Fibroblast of skin of left quadriceps (primary cell): ENCODE measurements at regions not wholly inside any gene's neighbourhood (a gene's known extent, or its start where the extent isn't known, plus 50 kb on each side); places are given as distances from the start of the nearest gene placed in this dataset.
A peak's percentile ranks its signal among the peaks of the same experiment; 100 is the strongest.
"Not testable (repeated sequence)": the region's sequence is repeated elsewhere in the genome, so short reads cannot be mapped to it uniquely, and the experiment has no call there.

Experiments used
- DNase-seq, 2 experiments: peaks; one replicate each; pipeline ENCODE4 v3.0.0-alpha.2; 2013; ENCODE audit warnings: low read depth in 2 of 2

DNA sequence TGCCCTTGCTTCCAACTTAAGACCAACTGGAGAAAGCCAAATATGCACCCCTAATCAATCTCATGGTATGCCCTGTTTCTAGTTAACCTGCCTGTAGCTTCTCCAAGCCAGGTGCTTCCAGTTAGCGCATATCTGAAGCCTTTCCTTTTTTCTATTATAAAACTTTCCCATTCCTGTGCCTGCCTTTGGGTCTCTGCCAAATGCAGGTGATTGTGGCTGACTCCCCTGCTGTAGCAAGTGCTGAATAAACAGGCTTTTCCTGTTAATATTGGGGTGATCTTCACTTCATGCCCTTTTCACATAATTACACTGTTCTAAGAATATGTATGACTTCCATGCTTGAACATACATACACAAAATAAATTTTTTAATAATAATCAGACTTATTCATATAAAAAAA lies 207.4 kb downstream of the TANC2 start:
- DNase-seq = no peak

DNA sequence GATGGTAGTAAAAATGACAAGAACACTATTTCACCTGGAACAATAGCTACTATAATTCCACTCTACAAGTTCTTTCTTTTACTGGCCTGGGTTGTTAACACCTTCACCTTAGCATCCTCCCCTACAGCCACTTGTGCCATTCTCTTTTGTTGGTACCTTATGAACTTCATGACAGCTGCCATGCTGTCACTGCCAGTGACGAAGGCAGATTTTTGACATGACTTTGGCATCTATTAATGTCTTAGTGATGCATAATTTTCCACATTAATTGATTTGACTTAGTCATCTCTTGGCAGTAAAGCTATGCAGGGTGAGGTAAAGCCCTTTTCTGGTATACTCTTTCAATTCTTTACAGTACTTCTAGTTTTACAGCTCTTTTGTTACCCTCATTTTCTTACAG lies 207.9 kb downstream of the TANC2 start:
- no peak for DNase-seq

DNA sequence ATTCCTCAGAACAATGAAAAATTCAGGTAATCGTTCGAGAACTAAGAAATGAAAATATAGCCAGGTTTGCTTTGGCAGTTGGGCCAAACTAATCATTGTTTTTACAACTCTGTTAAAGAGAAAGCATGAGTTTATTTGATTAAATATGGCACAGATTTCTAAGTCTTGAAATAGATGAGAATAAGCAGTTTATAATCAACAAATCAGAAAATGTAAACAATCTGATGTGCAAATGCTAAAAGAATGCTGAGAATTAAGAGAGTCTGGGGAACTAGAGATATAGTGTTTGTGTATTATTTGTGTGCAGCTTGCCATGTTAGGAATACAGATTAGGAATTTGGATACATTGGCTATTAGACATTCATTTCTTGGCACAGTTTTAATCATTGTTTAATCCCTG lies 212.5 kb downstream of the TANC2 start:
- peak; percentile 17 to 26 for DNase-seq

DNA sequence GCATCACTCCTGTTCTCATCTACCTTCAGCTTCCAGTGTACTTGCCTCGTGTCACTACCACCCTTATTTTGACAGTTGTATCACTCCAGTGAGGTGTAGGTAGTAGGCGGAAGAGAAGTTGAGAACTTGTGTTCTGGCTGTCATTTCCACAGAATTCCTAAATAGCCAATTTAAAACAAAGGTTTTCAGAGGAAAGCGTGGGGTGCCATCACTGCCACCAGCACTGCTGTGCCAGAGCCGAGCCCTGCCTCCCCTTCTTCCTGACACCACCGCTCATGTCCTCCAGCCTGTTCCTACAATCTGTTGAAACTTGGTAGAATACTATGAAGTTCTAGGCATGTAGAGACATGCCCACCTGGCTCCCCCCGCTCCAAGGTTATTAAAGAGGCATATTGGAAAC lies 215.8 kb downstream of the TANC2 start:
- DNase-seq = no peak

DNA sequence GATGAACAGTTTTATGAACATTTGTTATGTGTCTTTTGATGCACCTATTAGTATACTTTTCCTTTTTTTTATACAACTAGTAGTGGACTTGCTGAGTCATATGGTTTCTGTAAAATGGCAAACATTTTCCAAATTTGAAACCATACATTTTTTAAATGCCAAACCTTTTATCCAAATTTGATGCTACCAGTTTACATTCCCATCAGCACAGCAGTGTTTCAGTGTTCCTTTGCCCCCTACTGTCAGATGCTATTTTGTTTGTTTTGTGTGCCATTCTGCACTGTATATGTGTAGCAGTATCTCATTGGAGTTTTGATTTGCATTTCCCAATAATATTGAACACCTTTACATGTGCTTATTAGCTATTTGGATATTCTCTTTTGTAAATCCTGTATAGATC lies 219.4 kb downstream of the TANC2 start:
- DNase-seq = no peak

DNA sequence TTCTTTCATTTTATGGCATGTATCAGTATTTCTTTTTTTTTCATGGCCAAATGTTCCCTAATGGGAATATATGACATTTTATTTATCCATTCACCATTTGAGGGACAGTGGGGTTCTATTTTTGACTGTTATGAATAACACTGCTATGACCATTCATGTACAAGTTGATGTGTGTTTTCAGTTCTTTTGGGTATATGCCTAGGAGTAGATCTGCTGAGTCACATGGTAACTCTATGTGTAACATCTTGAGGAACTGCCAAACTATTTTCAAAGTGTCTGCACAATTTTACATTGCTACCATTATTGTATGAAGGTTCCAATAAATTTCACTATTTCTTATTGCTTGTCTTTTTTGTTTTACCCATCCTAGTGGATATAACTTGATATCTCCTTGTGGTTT lies 223.0 kb downstream of the TANC2 start:
- DNase-seq = peak in 1 of 2 experiments; percentile 14

DNA sequence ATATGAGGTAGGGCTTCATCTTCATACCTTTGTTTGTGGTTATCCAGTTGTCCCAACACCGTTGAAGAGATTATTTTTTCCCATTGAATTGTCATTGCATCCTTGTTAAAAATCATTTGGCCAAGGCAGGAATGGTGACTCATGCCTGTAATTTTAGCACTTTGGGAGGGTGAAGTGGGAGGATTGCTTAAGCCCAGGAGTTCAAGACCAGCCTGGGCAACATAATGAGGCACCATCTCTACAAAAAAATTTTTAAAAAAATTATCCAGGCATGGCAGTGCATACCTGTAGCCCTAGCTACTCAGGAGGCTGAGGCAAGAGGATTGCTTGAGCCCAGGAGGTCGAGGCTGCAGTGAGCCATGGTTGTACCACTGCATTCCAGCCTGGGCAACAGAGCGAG lies 223.9 kb downstream of the TANC2 start:
- DNase-seq = no peak

DNA sequence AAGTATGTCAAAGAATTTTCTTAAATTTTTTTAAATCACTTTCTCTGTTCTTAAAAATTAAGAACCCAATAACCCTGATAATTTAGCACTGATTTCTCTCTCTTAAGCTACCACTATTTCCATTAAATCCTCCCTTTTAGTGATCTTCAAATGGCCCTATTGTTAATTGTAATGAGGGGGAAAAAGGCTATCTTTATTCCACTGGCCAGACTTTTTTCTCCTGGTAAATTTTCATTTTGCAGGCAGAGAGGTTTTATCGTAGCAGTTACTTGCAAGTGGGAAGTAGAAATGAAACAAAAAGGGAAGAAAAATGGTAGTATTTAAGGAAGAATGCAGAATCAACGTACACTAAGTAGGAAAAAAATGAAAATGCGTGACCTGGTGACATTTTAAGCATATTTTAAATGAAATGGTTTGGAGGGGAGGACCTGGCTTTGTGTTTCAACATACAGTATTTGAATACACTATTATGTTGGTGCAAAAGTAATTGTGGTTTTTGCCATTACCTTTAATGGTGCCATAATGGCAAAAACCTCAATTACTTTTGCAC lies 224.9 kb downstream of the TANC2 start:
- DNase-seq = no peak

DNA sequence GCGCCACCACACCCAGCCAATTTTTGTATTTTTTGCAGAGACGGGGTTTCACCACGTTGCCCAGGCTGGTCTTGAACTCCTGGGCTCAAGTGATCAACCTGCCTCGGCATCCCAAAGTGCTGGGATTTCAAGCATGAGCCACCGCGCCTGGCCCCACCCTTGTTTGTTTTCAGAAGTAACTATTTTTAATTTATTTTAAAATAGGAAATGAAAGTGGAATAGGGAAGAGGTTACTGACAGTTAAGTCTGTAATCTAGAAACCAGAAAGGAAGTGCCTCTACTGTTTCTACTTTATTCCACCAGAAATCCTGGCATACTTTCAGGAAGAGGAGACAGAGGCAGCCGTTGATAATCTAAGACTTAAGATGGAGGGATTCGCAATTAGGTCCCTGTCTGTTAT lies 225.6 kb downstream of the TANC2 start:
- DNase-seq = no peak

DNA sequence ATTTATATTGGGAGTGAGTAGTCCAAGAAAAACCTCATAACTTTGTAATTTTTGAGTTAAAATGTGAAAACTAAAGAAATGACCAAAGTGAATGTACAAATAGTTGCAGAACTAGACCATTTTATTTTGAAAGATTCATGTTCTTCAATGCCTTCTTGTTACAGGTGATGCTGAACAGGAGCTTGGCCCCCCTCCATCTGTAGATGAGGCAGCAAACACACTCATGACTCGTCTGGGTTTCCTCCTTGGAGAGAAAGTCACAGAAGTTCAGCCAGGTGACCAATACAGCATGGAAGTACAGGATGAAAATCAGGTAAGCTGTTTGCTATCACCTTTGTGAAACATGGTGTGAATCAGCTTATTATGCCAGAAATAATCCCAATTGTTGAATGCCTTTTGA lies 227.8 kb downstream of the TANC2 start:
- no peak for DNase-seq

DNA sequence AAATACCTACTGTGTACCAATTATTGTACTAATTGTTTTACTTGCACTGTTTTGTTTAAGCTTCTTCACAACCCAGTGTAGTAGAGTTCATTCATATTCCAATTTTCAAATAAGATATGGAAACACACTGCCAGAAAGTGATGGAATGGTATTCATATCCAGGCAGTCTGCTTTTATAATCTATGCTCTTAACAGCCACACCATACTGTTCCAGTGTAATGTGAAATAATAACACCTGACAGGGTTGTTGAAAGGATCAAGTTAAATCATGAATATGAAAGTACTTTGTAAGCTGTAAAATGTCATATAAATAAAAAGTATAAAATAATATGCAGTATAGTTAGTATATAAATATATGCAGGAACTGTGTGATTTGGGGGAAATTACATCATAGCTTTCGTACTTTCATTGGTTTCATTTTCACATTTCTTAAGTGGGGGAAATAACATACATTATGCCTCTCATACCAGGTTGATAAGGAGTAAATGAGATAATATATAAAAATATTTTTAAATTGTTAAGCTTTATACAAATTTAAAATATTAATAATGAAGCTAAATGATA lies 230.8 kb downstream of the TANC2 start:
- no peak for DNase-seq

DNA sequence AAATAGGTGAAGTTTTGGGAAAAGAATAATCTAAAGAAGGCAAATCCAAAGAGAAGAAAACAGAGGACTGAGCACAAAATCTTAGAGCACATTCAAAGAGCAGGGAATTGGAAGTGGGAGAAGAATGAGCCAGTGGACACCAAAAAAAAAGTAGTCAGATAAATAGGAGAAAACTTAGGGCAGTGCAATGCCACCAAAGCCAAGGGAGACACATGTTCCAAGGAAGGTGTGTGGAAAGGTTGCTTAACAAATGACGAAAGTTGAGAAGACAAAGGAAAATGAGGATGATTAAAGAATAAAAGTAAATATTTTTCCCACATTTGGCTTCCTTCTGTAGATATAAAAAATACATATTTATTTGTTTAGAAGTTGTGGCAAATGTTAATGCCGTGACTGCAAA lies 237.6 kb downstream of the TANC2 start:
- no peak for DNase-seq

DNA sequence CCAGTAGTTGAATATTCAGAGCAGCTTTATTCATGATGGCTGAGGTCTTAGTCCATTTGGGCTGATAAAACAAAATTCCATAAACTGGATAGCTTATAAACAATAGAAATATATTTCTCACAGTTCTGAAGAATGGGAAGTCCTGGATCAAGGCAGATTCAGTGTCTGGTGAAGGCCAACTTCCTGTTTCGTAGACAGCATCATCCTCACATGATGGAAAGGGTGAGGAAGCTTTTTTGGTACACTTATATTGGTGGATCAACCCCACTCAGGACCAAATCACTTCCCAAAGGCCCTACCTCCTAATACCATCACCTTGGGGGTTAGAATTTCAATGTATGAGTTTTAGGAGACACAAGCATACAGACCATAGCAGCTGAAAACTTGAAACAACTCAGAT lies 224.2 kb downstream of the CYB561 start:
- DNase-seq = no peak

DNA sequence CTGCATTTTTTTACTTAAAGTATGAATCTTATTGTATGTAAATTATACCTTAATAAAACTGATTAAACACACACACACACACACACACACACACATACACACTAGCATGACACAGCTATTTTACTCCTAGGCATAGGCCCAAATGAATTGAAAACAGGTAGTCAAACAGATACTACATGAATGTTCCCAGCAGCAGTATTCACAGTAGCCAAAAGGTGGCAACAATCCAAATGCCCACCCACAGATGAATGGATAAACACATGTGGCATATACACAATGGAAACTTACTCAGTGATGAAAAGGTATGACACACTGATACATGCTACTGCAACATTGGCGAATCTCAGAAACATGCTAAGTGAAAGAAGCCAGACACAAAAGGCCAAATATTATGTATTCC lies 223.5 kb downstream of the CYB561 start:
- DNase-seq = no peak

DNA sequence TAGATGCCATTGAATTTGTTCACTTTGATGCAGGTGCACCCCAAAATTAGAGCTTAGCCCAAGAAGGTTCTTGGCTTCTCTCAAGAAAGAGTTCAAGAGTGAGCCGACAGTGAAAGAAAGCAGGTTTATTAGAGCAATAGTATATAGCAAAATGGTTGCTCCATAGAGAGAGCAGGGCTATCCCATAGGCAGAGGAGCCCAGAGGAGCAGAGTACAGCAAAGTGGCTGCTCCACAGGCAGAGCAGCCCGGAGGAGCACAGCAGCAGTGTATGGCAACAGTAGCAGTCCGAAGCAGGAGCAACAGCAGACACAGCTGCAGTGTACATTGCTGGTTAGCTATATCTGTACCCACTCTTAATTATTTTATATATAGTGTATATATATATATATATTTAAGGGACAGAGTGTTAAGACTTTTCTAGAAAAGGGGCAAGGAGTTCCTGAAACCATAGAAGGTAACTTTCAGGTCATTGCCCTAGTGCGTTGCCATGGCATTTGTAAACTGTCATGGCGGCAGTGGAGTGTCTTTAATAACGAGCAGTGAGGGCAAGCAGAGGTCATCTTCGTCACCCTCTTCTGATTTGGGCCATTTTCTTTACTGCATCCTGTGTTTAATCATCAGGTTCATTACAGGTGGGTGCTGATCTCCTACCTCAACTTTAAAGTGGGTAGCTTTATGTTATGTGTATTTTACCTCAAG lies 222.7 kb downstream of the CYB561 start:
- no peak for DNase-seq

DNA sequence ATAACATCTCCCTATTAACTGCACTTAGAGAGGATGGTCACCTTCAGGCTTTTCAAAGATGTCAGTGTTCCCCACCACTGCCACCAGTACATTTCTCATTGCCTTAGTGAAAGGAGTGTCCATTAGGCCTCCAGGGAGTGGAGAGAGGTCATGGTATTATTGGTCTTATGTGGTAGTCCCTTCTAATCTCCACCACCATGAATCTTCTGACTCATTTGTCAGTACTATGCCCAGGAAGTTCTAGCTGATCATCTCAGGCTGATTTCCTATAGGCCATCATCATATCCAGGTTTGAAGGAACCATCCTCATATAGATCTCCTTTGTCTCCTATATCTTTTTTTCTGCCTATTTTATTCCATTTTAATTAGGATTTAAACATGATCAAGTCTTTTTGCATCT lies 221.5 kb downstream of the CYB561 start:
- no peak for DNase-seq

DNA sequence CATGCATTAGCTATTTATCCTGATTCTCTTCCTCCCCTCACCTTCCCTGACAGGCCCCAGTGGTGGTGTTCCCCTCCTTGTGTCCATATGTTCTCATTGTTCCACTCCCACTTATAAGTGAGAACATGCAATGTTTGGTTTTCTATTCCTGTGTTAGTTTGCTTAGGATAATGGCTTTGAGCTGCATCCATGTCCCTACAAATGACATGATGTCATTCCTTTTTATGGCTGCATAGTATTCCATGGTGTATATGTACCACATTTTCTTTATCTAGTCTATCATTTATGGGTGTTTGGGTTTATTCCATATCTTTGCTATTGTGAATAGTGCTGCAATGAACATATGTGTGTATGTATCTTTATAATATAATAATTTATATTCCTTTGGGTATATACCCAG lies 219.4 kb downstream of the CYB561 start:
- DNase-seq = not testable (repeated sequence)

DNA sequence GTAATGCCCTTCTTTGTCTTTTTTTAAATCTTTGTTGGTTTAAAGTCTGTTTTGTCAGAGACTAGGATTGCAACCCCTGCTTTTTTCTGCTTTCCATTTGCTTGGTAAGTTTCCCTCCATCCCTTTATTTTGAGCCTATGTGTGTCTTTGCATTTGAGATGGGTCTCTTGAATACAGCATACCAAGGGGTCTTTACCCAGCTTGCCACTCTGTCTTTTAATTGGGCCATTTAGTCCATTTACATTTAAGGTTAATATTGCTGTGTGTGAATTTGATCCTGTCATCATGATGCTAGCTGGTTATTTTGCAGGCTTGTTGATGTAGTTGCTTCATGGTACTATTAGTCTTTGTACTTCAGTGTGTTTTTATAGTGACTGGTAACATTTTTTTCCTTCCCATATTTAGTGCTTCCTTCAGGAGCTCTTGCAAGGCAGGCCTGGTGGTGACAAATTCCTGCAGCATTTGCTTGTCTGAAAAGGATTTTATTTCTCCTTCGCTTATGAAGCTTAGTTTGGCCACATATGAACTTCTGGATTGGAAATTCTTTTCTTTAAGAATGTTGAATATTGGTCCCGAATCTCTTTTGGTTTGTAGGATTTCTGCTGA lies 215.0 kb downstream of the CYB561 start:
- not testable (repeated sequence) for DNase-seq

DNA sequence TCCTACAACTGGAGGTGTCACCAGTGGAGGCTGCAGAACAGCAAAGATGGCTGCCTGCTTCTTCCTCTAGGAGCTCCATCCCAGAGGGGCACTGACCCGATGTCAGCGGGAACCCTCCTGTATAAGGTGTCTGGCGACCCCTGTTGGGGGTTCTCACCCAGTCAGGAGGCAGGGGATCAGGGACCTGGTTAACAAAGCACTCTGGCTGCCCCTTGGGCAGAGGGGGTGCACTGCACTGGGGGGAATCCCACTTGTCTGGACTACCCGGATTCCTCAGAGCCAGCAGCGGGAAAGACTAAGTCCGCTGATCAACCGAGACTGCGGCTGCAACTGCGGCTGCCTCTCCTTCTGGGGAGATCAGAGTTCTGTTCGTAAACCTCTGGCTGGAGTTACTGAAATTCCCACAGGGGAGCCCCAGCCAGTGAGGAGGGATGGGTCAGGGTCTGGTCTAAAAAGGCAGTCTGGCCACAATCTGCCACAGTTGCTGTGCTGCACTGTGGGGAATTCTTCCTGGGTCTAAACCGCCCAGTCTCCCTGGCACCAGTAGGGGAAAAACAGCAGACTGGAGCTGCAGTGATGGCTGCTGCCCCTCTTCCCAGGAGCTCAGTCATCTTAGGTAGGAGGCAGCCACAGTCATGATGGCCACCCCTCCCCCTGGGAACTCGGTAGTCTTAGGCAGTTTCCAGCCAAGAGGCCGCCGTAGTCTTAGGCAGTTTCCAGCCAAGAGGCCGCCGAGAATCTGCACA lies 213.4 kb downstream of the CYB561 start:
- DNase-seq = no peak

DNA sequence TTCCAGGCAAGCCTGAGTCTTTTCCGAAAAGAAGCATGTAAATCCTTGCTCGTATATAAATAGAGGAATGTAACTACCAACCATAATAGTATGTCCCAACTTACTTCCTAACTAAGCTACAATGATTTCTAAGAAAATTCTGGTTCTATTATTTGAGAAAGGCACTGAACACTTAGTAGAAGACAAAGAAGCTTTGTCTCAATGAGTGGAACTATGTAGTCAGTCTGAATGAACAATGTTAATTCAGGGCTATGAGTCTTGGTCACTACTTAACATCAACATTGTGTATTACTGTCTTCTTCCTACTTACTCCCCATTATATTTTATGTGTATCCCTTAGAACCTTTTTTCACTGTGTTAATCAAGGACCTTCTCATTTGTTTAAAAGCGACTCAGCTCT lies 206.0 kb downstream of the CYB561 start:
- no peak for DNase-seq

DNA sequence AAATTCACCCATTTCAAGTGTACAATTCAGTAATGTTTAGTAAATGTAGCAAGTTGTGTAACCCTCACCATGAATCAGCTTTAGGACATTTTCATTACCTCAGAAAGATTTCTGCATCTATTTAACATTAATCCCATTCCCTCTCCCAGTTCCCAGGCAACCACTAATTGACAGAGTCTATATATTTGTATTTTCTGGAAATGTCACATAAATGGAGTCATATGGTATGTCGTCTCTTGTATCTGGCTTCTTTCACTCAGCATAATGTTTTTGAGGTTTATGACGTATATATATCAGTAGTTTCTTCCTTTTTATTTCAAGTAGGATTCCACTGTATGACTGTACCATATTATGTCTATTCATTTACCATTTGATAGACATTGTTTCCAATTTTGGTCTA lies 199.8 kb downstream of the CYB561 start:
- DNase-seq = peak; percentile 87 to 88

DNA sequence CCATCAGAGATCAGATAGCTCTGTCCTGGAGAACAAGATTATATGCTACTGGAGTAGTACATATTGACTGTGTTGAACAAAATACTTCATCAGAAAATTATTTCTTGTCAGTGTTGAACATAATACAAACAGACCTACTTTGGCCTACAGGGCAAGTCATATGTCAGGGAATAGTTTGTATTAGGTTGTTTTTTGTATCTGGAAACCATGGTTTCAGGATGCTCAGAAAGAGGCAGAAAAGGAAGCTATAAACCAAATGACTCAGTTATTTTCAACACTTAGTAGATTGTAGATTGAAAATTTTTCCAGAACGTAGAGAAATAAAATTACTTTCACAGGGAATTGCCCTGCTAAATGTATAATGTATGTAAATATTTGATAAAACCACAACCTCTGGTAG lies 198.4 kb downstream of the CYB561 start:
- no peak for DNase-seq
